ENCODE measurements at regions not wholly inside any gene's neighbourhood (a gene's known extent, or its start where the extent isn't known, plus 50 kb on each side); places are given as distances from the start of the nearest gene placed in this dataset.

DNA sequence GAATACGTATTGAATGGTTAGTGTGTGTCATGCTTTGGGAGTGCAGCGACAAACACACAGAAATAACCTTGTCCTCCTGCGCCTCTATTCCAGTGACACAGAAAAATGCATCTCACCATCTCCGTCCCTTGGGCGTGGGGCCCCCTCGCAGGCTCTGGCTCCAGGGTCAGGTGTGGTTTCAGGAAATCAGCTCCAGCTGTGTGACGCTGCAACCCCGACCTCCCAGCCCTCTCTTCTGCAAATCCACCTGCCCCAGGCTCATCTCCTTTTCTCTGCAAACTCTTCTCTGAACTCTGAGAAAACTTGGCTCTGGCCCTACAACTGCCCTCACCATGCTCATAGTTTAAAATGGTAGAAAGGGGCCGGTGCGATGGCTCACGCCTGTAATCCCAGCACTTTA lies 51.3 kb upstream of the ZNF536 start:
- ChIA-PET CTCF (ENCODE audit: partially characterized antibody) (no interaction called here), POLR2A (ENCODE audit: partially characterized antibody) (no interaction called here)
- H3K9me3 Mint-ChIP-seq = peaks cover 0 to 10% (median 4%) of the 10 kb centered on the region in 8 donors
- peaks cover 2 to 3% of the 10 kb centered on the region in 2 donors for H3K27me3 Mint-ChIP-seq
- H3K4me3 ChIP-seq (ENCODE audit: low read length in 2 of 2) = no peak overlapping the region
- no peak overlapping the region for H3K27ac Mint-ChIP-seq
- H3K4me1 ChIP-seq (ENCODE audit: insufficient read depth, low read length) = no peaks in the 10 kb centered on the region
- DNase-seq = no peak
- no peaks in the 10 kb centered on the region for H3K36me3 ChIP-seq (ENCODE audit: insufficient read depth, low read length)
- no peak overlapping the region for H3K27ac ChIP-seq (ENCODE audit: low read depth, low read length)
- no peaks in the 10 kb centered on the region for H3K27me3 ChIP-seq (ENCODE audit: insufficient read depth, low read length)
- no peaks in the 10 kb centered on the region for H3K9me3 ChIP-seq (ENCODE audit: control insufficient read depth in 1 of 2, low read length in 2 of 2)
- H3K36me3 Mint-ChIP-seq = no peaks in the 10 kb centered on the region
- H3K4me1 Mint-ChIP-seq = no peaks in the 10 kb centered on the region
- no peak overlapping the region for H3K4me3 Mint-ChIP-seq
- intact Hi-C loops (cut with micrococcal nuclease) = no loop called here

Data from CD4-positive, alpha-beta memory T cell (primary cell).